HG03354 (cell line): ENCODE measurements at regions not wholly inside any gene's neighbourhood (a gene's known extent, or its start where the extent isn't known, plus 50 kb on each side); places are given as distances from the start of the nearest gene placed in this dataset.

Experiments
- ATAC-seq: cut with Tn5 transposase; IDR thresholded peaks from one replicate; pipeline ENCODE4 v1.9.1; 2021; ENCODE audit warnings: mild to moderate bottlenecking; ENCODE audit not compliant: unreplicated experiment, poor library complexity, severe bottlenecking

GRCh38 chr15:97838606-97839210, 121.8 kb upstream of the ARRDC4 start:
- no peak for ATAC-seq

DNA sequence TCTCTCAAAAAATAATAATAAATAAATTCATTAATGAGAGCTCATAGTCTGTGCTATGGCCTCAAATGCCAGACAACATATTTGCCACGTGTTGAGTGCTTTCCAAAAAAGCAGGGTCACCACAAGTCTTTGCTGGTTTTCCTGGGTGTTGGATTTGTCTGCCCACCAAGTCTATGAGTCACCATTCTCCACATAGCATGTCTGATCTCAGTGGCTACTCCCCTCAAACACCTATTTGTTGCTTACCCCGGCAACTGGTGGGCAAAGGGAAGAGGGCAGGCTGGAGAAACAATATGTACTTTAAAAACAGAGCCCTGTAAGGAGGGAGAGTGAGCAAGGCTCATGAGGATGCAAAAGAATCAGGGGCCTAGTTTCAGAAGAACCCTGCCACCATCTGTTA, 120.0 kb upstream of the ARRDC4 start:
- ATAC-seq, result no peak

DNA sequence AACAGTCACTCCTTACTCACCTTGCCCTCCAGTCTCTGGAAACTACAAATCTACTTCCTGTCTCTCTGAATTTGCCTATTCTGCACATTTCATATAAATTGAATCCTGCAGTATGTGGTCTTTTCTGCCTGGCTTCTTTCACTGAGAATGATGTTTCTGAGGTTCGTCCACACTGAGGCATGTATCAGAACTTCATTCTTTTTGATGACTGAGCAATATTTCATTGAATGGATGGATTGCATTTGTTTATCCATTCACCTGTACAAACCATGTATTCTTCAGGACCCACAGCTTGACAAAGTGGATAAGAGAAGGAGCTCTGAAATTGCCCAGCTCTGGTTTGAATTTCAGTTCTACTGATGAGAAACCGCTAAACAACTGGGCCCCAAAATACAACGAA, 118.9 kb upstream of the ARRDC4 start:
- no peak for ATAC-seq

- ATAC-seq, result no peak
These were observed 111.3 kb upstream of the ARRDC4 start for GRCh38 chr15:97849183-97849582.

GRCh38 chr15:97858296-97858695, 102.2 kb upstream of the ARRDC4 start:
- ATAC-seq, result no peak

GRCh38 chr15:97861529-97862260, 98.8 kb upstream of the ARRDC4 start:
- no peak for ATAC-seq

- no peak for ATAC-seq
These were observed 93.5 kb upstream of the ARRDC4 start for GRCh38 chr15:97866959-97867358.

DNA sequence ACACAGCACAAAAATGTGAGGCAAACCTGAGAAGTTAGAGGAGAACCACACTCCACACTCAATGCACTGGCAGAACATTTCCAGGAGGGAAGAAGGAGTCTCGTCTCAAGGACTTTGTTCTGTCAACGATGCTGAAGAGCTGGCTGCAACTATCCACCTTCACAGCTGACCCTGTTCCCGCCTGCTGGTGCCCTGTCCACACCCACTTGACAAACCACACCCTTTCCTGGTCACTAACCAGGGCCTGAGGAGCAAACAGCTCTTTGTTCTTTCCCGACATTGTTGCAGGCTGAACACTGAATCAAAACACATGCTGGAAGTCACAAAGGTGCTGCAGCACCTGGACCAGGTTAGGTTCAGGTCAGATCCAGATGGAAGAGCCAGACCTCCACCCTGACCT, 92.6 kb upstream of the ARRDC4 start:
- ATAC-seq, result no peak

DNA sequence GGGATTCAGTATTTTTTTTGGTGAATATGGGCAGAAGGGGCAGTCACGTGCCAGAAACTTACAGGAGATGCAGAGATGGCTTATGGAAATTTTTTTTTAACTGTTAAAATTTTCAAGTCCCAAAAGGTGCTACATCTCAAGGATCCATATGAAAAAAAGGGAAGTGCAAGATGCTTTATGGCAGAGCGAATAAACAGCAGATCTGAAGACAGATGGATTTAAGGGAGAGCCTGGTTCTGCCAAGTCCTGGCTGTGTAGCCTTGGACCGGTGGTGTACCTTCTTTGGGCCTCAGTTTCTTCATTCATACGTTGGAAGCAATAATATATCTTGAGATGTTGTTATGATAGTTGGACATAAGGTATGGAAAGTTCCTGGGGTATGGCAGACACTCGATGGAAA, 91.5 kb upstream of the ARRDC4 start:
- ATAC-seq, result no peak

- ATAC-seq, result no peak
These were observed 89.7 kb upstream of the ARRDC4 start for GRCh38 chr15:97870771-97871170.

- ATAC-seq, result no peak
These were observed 86.4 kb upstream of the ARRDC4 start for GRCh38 chr15:97874139-97874538.

- ATAC-seq, result peak; percentile 26
These were observed 85.4 kb upstream of the ARRDC4 start for GRCh38 chr15:97875025-97875512.

DNA sequence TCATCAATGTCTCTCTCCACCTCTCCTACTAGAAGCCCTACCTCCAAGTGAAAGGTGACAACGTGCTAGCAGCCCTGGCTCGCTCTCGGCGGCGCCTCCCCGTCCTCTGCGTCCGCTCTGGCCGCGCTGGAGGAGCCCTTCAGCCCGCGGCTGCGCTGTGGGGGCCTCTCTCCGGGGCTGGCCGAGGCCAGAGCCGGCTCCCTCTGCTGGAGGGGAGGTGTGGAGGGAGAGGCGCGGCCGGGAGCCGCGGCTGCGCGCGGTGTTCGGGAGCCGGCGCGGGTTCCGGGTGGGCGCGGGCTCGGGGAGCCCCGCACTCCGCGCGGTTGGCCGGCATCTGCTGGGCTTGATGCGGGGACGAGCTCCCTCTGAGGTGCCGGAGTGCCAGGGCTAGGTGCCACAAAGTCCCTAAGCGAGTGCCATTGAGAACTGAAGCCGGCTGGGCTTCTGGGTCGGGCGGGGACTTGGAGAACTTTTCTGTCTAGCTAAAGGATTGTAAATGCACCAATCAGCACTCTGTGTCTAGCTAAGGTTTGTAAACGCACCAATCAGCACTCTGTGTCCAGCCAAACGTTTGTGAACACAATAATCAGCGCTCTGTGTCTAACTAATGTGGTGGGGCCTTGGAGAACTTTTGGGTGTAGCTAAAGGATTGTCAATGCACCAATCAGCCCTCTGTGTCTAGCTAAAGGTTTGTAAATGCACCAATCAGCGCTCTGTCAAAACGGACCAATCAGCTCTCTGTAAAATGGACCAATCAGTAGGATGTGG, 84.8 kb upstream of the ARRDC4 start:
- peak; percentile 72 for ATAC-seq

GRCh38 chr15:97876281-97876675, 84.2 kb upstream of the ARRDC4 start:
- ATAC-seq, result no peak

GRCh38 chr15:97881346-97881965, 79.0 kb upstream of the ARRDC4 start:
- no peak for ATAC-seq

DNA sequence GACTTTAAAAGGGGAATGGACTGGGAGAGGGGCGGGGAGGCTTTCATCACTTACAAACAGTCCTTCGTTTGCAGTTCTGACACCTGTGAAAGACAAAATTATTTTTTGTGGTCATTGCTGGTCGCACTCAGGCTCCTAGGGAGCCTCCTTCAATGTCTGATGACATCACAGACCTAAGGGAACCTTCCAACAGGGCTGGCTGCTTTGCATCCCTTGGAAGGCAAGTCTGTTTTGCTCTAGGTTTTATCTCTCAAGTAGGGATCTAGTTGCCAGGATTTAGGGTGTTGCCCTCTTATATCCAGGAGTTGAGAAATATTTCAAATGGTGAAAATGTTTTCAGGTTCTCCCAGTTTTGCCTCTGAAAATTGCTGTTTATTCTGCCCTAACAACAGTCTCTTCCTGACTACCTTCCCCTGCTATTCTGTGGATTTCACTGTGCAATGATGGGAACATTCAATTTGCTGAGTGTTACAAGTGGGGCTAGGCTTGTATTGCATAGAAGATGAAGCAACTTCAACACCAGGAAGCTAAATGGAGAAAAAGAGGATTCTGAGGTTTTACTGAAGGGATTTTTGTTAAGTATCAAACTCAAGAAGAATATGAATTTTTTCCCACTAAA, 75.9 kb upstream of the ARRDC4 start:
- no peak for ATAC-seq

- ATAC-seq, result no peak
These were observed 70.2 kb upstream of the ARRDC4 start for GRCh38 chr15:97890307-97890706.

DNA sequence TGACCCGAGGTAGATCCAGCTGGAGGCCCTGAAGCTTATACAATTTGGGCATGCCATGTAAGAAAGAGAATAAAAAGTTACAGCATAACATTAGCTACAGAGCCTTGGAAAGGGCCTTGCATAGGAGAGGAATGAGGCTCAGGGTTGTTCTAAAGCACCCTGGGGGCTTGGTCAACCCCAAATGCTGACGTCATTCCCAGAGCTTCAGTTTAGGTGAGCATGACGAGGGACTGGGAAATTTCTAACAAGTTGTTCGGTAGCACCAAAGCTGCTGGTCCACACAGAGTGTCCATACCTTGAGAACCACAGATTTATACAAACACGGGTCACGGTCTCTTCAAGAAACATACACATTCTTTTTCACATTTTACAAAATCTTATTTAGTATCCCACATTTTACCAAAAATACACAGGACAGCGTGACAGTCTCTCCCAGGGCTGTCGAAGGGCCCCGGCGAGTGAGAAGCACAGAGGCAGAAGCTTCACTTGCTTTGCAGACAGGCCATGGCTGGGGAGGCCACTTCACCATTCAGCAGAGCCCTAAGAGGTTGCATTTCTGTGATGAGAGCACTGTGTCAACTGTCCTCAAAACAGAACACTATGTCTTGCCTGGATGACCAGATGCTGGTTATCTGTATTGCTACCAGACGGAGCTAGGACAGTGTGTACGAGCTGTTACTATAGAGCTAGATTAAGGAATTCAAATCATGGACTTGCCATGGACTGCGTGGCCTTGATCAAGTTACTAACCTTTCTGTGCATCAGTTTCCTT, 68.2 kb upstream of the ARRDC4 start:
- ATAC-seq, result no peak

GRCh38 chr15:97893967-97894366, 66.5 kb upstream of the ARRDC4 start:
- no peak for ATAC-seq
